SH-SY5Y (cell line): ENCODE measurements at regions not wholly inside any gene's neighbourhood (a gene's known extent, or its start where the extent isn't known, plus 50 kb on each side); places are given as distances from the start of the nearest gene placed in this dataset.

ENCODE experiments used
- GATA2 ChIP-seq: IDR thresholded peaks from 2 replicates; pipeline ENCODE4 v1.6.1; 2011; ENCODE audit warnings: mild to moderate bottlenecking, low read depth, low read length
- GATA3 ChIP-seq: IDR thresholded peaks from 2 replicates; pipeline ENCODE4 v1.6.1; 2011; ENCODE audit warnings: low read depth, mild to moderate bottlenecking, low read length, moderate library complexity

GRCh38 chr13:99911069-99911964 lies 60.2 kb downstream of the ZIC5 start:
- no peak for TF ChIP-seq GATA2
- no peak for TF ChIP-seq GATA3
